MM.1S (cell line): ENCODE measurements at regions not wholly inside any gene's neighbourhood (a gene's known extent, or its start where the extent isn't known, plus 50 kb on each side); places are given as distances from the start of the nearest gene placed in this dataset.

Experiments used
- DNase-seq: peaks from one replicate; pipeline ENCODE4 v3.0.0-alpha.2; 2015
- H2AFZ ChIP-seq: fragments of 300-600 bp; sonication (generic); 2 replicates; pipeline ENCODE4 v1.6.0; 2016; ENCODE audit warnings: antibody characterized with exemption, low read length
- H3F3A ChIP-seq: fragments of 300-600 bp; sonication (generic); 2 replicates; pipeline ENCODE4 v1.6.1; 2016; ENCODE audit warnings: mild to moderate bottlenecking, antibody characterized with exemption, low read length, moderate library complexity, mixed read lengths; ENCODE audit not compliant: insufficient read depth
- H3K27ac ChIP-seq: fragments of 300-600 bp; sonication (generic); 2 replicates; pipeline ENCODE4 v1.5.1; 2016; ENCODE audit warnings: mild to moderate bottlenecking, low read length
- H3K27me3 ChIP-seq: fragments of 300-600 bp; sonication (generic); replicated peaks from 2 replicates; pipeline ENCODE4 v1.6.0; 2016; ENCODE audit warnings: low read length; ENCODE audit not compliant: insufficient read depth
- H3K36me3 ChIP-seq: fragments of 300-600 bp; sonication (generic); replicated peaks from 2 replicates; pipeline ENCODE4 v1.6.1; 2016; ENCODE audit warnings: mild to moderate bottlenecking, low read length, mixed read lengths; ENCODE audit not compliant: insufficient read depth
- H3K4me1 ChIP-seq: fragments of 300-600 bp; sonication (generic); 2 replicates; pipeline ENCODE4 v1.6.1; 2016; ENCODE audit warnings: low read length, mixed read lengths
- H3K4me2 ChIP-seq: fragments of 300-600 bp; sonication (generic); 2 replicates; pipeline ENCODE4 v1.6.0; 2016; ENCODE audit warnings: low read depth, low read length
- H3K4me3 ChIP-seq: fragments of 300-600 bp; sonication (generic); 2 replicates; pipeline ENCODE4 v1.5.1; 2016; ENCODE audit warnings: low read length, mixed read lengths
- H3K79me2 ChIP-seq: fragments of 300-600 bp; sonication (generic); 2 replicates; pipeline ENCODE4 v1.6.1; 2016; ENCODE audit warnings: mixed run types, low read length, mixed read lengths
- H3K9ac ChIP-seq: fragments of 300-600 bp; sonication (generic); 2 replicates; pipeline ENCODE4 v1.6.1; 2016; ENCODE audit warnings: low read length, mixed read lengths
- H3K9me2 ChIP-seq: fragments of 300-600 bp; sonication (generic); replicated peaks from 2 replicates; pipeline ENCODE4 v1.6.1; 2016; ENCODE audit warnings: mild to moderate bottlenecking, low read length, mixed read lengths; ENCODE audit not compliant: insufficient read depth
- H3K9me3 ChIP-seq: fragments of 300-600 bp; sonication (generic); replicated peaks from 2 replicates; pipeline ENCODE4 v1.6.1; 2016; ENCODE audit warnings: mild to moderate bottlenecking, low read length, mixed read lengths; ENCODE audit not compliant: insufficient read depth
- H4K20me1 ChIP-seq: fragments of 300-600 bp; sonication (generic); 2 replicates; pipeline ENCODE4 v1.6.1; 2016; ENCODE audit warnings: mild to moderate bottlenecking, low read length, moderate library complexity, mixed read lengths; ENCODE audit not compliant: insufficient read depth
- CTCF ChIP-seq: fragments of 300-600 bp; sonication (generic); IDR thresholded peaks from 2 replicates; pipeline ENCODE4 v1.5.1; 2016; ENCODE audit warnings: antibody characterized with exemption, low read length, mixed read lengths
- EZH2 ChIP-seq: fragments of 300-600 bp; sonication (generic); optimal IDR thresholded peaks from 2 replicates; pipeline ENCODE3; 2017; ENCODE audit warnings: low read depth, mild to moderate bottlenecking, antibody characterized with exemption, low read length, mixed read lengths
- EZH2phosphoT487 ChIP-seq: fragments of 300-600 bp; sonication (generic); IDR thresholded peaks from 2 replicates; pipeline ENCODE4 v1.6.1; 2018; ENCODE audit warnings: antibody characterized with exemption, low read length

- H3F3A ChIP-seq = no peaks in the 10 kb centered on the region
- no peak overlapping the region for H2AFZ ChIP-seq
- H3K9ac ChIP-seq = no peak overlapping the region
- no peak for DNase-seq
- H4K20me1 ChIP-seq = no peaks in the 10 kb centered on the region
- TF ChIP-seq EZH2 (no peak), CTCF (no peak), EZH2phosphoT487 (no peak)
- no peaks in the 10 kb centered on the region for H3K4me1 ChIP-seq
- no peak overlapping the region for H3K4me3 ChIP-seq
- no peaks in the 10 kb centered on the region for H3K9me3 ChIP-seq
- no peaks in the 10 kb centered on the region for H3K36me3 ChIP-seq
- no peaks in the 10 kb centered on the region for H3K79me2 ChIP-seq
- no peaks in the 10 kb centered on the region for H3K9me2 ChIP-seq
- no peaks in the 10 kb centered on the region for H3K27me3 ChIP-seq
- no peak overlapping the region for H3K4me2 ChIP-seq
- H3K27ac ChIP-seq = no peak overlapping the region
Observed at GRCh38 chr5:167730121-167730520, 561.3 kb upstream of the WWC1 start.

GRCh38 chr5:167730656-167731055 lies 560.8 kb upstream of the WWC1 start:
- H2AFZ ChIP-seq = no peak overlapping the region
- H3K36me3 ChIP-seq = no peaks in the 10 kb centered on the region

GRCh38 chr5:167731951-167732350 lies 559.5 kb upstream of the WWC1 start:
- Histone ChIP-seq H3F3A (no peaks in the 10 kb centered on the region), H3K4me1 (no peaks in the 10 kb centered on the region), H3K9me2 (no peaks in the 10 kb centered on the region), H3K36me3 (no peaks in the 10 kb centered on the region), H3K27me3 (no peaks in the 10 kb centered on the region), H2AFZ (no peak overlapping the region), H3K4me3 (no peak overlapping the region), H3K9me3 (no peaks in the 10 kb centered on the region), H3K4me2 (no peak overlapping the region), H3K9ac (no peak overlapping the region), H4K20me1 (no peaks in the 10 kb centered on the region), H3K27ac (no peak overlapping the region), H3K79me2 (no peaks in the 10 kb centered on the region)
- no peak for DNase-seq
- TF ChIP-seq CTCF = no peak
- no peak for TF ChIP-seq EZH2phosphoT487
- TF ChIP-seq EZH2 = no peak

More at GRCh38 chr5:167730656-167731055, 560.8 kb upstream of the WWC1 start:
- no peak overlapping the region for H3K4me3 ChIP-seq
- TF ChIP-seq EZH2phosphoT487 = no peak
- TF ChIP-seq EZH2 = no peak
- TF ChIP-seq CTCF = no peak
- DNase-seq = no peak
- no peaks in the 10 kb centered on the region for H3F3A ChIP-seq
- no peaks in the 10 kb centered on the region for H3K79me2 ChIP-seq
- H3K27me3 ChIP-seq = no peaks in the 10 kb centered on the region
- H3K9me3 ChIP-seq = no peaks in the 10 kb centered on the region
- H3K4me2 ChIP-seq = no peak overlapping the region
- H3K9ac ChIP-seq = no peak overlapping the region
- no peaks in the 10 kb centered on the region for H4K20me1 ChIP-seq
- H3K27ac ChIP-seq = no peak overlapping the region
- no peaks in the 10 kb centered on the region for H3K9me2 ChIP-seq
- no peaks in the 10 kb centered on the region for H3K4me1 ChIP-seq
